K562 (cell line): ENCODE measurements at regions not wholly inside any gene's neighbourhood (a gene's known extent, or its start where the extent isn't known, plus 50 kb on each side); places are given as distances from the start of the nearest gene placed in this dataset.

Source experiments
- ARID2 ChIP-seq: fragments of 450-650 bp; IDR thresholded peaks from 2 replicates; pipeline ENCODE4 v1.6.1; 2017; ENCODE audit warnings: antibody characterized with exemption, mild to moderate bottlenecking
- CBX5 ChIP-seq: IDR thresholded peaks from 2 replicates; pipeline ENCODE4 v1.6.1; 2014; ENCODE audit warnings: low read depth, borderline replicate concordance
- CC2D1A ChIP-seq: fragments of 450-650 bp; IDR thresholded peaks from 2 replicates; pipeline ENCODE4 v1.6.1; 2017; ENCODE audit warnings: mild to moderate bottlenecking
- CHCHD3 ChIP-seq: fragments of 250-450 bp; sonication (Bioruptor Pico); IDR thresholded peaks from 2 replicates; pipeline ENCODE4 v2.1.2; 2022; ENCODE audit warnings: mild to moderate bottlenecking
- CTBP1 ChIP-seq: fragments of 450-650 bp; IDR thresholded peaks from 2 replicates; pipeline ENCODE4 v1.6.1; 2016; ENCODE audit warnings: borderline replicate concordance
- GABPB1 ChIP-seq: sonication (generic); formaldehyde crosslinking; IDR thresholded peaks from 2 replicates; pipeline ENCODE4 v1.8.0; 2022; ENCODE audit warnings: mild to moderate bottlenecking, missing genetic modification reagents
- KDM5B ChIP-seq: fragments of 200-600 bp; sonication (generic); IDR thresholded peaks from 2 replicates; pipeline ENCODE4 v1.6.1; 2012; ENCODE audit warnings: low read depth, mild to moderate bottlenecking, moderate library complexity, low read length, control low read depth, inconsistent platforms; ENCODE audit not compliant: insufficient replicate concordance
- MGA ChIP-seq: fragments of 450-650 bp; IDR thresholded peaks from 2 replicates; pipeline ENCODE4 v1.6.1; 2016; ENCODE audit warnings: mild to moderate bottlenecking, moderate library complexity
- MTA3 ChIP-seq: fragments of 450-650 bp; formaldehyde crosslinking; IDR thresholded peaks from 2 replicates; pipeline ENCODE4 v1.6.1; 2017; ENCODE audit warnings: mild to moderate bottlenecking, borderline replicate concordance
- NCOA1 ChIP-seq: fragments of 450-650 bp; IDR thresholded peaks from 2 replicates; pipeline ENCODE4 v1.6.1; 2016; ENCODE audit warnings: low read depth
- NR2C2 ChIP-seq, 2 experiments: fragments of 200-800 bp in 1 of 2; sonication (Bioruptor generic) in 1 of 2; sonication (generic) in 1 of 2; formaldehyde crosslinking in 1 of 2; IDR thresholded peaks; 2 replicates each; pipeline versions ENCODE4 v1.6.1 to v1.8.0; 2016 to 2022; ENCODE audit warnings: mild to moderate bottlenecking in 1 of 2, missing compliant biosample characterization in 1 of 2, missing genetic modification characterization in 1 of 2, missing genetic modification reagents in 1 of 2
- THRAP3 ChIP-seq: fragments of 450-650 bp; IDR thresholded peaks from 2 replicates; pipeline ENCODE4 v1.6.1; 2016; ENCODE audit warnings: mild to moderate bottlenecking, inconsistent platforms, borderline replicate concordance
- WHSC1 ChIP-seq: IDR thresholded peaks from one replicate; pipeline ENCODE4 v1.6.1; 2012; ENCODE audit warnings: low read length, control low read depth, inconsistent platforms
- XRCC3 ChIP-seq: fragments of 450-650 bp; IDR thresholded peaks from 2 replicates; pipeline ENCODE4 v1.6.1; 2017; ENCODE audit warnings: mild to moderate bottlenecking, moderate library complexity
- XRCC4 ChIP-seq: IDR thresholded peaks from one replicate; pipeline ENCODE4 v1.6.1; 2011; ENCODE audit not compliant: insufficient read depth, insufficient read length; ENCODE audit errors: extremely low read depth
- TF ChIP-seq, protein P1 (sequence below), 2 experiments: fragments of 250-450 bp in 1 of 2; fragments of 450-650 bp in 1 of 2; sonication (Bioruptor Pico) in 1 of 2; IDR thresholded peaks; 2 replicates each; pipeline versions ENCODE4 v1.6.1 to v1.8.0; 2016 to 2021; ENCODE audit warnings: mild to moderate bottlenecking in 2 of 2, moderate library complexity in 2 of 2, missing compliant biosample characterization in 1 of 2, missing genetic modification characterization in 1 of 2

- TF ChIP-seq WHSC1 (no peak), MTA3 (0 out of 2 replicates have a peak, but pooled peaks have one; percentile 33), GABPB1 (CRISPR knock-in tag) (no peak), CHCHD3 (CRISPR knock-in tag) (no peak), NCOA1 (no peak), NR2C2 (CRISPR knock-in tag; IDR thresholded peaks at IDR 0.05) (no peak), NR2C2 (tag; IDR thresholded peaks at IDR 0.05) (no peak), MGA (no peak), THRAP3 (no peak), XRCC4 (no peak), CBX5 (no peak), CC2D1A (peak; percentile 79), XRCC3 (no peak), ARID2 (peak; percentile 52; the same call in 1 of the 2 replicates), KDM5B (no peak), CTBP1 (peak; percentile 42; the same call in 1 of the 2 replicates)
- TF ChIP-seq, protein P1, sequence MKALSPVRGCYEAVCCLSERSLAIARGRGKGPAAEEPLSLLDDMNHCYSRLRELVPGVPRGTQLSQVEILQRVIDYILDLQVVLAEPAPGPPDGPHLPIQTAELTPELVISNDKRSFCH (CRISPR knock-in tag; IDR thresholded peaks at IDR 0.05), result no peak
- TF ChIP-seq, protein P1 (tag; IDR thresholded peaks at IDR 0.05), result no peak
Measured at GRCh38 chr6:37566111-37566949, 66.6 kb upstream of the CCDC167 start (continued).
